ENCODE measurements at regions not wholly inside any gene's neighbourhood (a gene's known extent, or its start where the extent isn't known, plus 50 kb on each side); places are given as distances from the start of the nearest gene placed in this dataset.

DNA sequence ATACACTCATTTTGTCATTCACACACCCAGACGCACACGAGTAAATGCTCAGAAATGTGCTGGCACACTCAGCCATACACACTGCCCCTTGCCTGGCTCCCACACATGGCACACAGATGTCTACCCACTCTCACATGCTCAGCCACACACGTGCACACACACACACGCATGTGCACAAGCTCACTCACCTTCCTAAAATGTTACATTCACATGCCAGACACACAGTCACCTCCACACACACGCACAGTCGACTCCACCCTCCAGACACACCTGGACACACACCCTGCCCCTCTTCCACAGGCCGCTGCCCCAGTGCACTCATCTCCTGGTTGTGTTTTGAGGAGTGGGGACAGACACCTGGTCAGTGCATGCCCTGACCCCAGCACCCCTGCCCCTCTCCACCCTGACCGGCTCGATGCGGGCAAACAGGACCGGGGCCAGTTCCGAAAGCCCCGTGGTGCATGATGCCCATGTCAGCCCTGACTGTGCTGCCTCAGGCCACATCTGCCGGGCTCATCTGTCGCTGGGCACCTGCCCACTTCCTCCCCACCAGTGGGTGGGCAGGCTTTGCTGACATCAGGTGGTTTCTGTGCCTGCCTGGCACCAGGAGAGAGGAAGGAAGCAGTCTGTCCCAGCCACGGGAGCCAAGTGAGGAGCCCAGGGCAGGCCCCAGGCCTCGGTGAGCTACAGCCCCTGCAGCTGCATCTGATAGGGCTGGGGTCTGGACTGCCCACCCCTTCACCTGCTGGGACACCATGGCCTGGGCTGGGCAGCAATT, 84.9 kb upstream of the ZNF716 start:
- FAIRE-seq (no peak), DNase-seq (ENCODE audit: low spot score) (no peak)

DNA sequence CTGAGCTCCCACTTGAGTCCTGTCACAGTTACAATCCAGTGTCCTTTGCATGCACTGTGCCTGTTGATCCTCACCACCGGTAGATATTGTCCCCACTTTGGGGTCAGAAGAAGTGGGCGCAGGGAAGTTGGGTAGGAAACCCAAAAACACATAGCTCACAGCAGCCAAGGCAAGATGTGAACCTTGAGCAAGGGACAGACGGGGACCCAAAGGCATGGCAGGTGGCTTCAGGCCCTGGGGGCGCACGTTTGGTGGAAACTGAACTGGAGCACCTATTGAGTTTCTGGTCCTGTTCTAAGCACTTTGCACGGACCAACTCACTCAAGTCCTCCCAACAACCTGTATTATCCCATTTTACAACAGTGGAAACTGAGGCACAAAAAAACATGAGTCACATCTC, 82.8 kb upstream of the ZNF716 start:
- DNase-seq (ENCODE audit: low spot score) (no peak), FAIRE-seq (no peak)

DNA sequence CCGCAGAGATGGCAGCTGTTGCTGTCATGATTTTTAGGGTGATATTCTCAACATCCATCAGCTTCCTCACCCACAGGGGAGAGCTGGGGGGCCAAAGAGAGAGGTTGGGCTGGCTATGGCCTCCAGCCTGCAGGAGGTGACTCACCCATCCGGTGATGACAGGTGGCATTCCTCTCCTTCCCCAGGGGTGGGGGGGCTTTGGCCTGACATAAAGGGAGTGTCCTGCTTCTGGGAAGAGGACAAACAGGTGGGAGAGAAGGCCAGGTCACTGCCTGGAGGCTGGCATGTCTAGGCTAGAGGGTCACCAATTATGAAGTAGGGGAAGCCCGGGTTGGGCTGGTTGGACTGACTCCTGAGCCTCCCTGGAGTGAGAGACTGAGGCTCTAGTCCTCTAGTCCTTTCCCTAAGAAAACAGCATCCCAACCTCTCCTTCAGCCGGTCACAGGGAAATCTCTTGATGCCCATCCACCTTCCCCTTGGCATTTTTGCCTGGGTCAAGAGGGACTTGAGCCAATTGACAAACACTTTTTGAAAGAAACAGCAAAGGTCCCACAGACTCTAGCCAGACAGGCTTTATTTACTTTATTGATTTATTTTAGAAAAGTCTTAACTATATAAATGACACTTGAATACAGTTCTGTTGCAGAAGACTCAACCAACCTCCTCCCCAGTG, 79.8 kb upstream of the ZNF716 start:
- FAIRE-seq, result no peak
- DNase-seq (ENCODE audit: low spot score), result peak; percentile 16

DNA sequence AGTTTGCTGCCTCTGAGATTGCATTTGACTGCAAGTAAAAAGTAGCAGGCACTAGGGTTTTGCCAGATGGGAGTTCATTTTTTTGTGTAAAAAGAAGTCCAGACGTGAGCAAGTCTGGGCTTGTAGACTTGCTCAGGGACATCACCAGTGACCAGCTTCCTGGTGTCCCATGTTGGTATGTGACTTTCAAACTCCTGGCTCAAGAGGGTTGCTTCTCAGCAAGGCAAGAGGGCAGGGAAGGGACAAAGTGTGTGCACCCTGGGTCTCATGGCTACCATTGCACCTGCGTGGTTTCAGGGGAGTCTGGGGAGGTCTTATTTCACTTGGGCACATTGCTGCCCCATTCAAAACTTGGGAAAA, 79.3 kb upstream of the ZNF716 start:
- DNase-seq (ENCODE audit: low spot score) (no peak), FAIRE-seq (no peak)

DNA sequence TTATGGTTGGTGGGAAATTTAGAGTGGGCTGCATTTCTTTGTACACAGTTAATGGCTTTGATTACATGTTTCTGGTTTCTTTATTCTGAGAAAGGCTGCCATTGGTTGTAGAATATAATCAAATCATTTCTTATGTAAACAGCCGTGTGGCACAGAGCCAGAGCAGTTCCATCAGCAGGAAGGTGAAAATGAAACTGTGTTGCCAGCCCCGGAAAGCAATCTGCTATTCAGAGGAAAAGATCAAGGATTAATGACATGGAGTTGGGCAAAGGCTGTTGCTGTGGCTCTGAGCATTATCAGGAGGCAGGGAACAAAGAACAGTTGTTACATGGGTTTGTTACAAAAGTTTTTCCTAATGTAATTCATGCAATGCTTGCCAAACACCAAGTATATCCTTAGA, 74.2 kb upstream of the ZNF716 start:
- DNase-seq (ENCODE audit: low spot score) (no peak), FAIRE-seq (no peak)

DNA sequence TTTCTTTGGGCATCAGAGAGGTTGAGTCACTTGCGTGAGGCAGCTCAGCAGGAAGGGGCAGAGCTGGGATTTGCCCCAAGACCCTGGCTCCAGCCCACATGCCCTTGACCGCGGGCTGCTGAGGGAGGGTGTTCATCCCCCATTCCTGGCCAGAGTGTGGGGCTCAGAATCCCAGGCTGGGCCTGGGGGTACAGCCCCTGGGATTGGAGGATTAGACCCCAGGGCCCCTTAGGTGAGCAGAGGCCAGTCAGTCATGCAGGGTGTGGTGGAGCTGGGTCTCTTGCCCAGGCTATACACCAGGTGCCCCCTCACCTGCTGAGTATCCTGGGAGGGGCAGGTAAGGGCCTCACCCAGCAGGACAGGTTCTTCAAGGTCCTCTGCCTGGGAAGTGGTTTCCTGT, 68.4 kb upstream of the ZNF716 start:
- no peak for FAIRE-seq
- no peak for DNase-seq (ENCODE audit: low spot score)

DNA sequence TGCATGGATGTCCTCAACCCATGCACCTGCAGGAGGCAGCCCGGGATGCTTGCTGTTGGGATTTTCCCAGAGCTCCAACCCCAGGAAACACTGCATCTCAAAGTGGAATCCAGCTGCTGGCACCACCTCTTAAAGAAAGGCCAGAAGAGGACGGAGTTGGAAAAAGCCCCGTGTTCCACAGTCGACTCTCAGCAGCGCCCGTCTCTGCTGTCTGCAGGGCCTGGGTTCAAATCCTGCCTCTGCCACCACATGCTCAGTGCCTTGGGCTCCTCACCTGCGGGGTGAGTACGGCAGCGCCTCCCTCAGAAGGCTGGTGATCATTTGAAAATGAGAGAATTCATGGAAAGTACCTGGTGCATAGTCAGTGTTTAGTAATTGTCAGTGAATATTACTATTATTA, 65.6 kb upstream of the ZNF716 start:
- DNase-seq (ENCODE audit: low spot score), result no peak
- FAIRE-seq, result no peak

DNA sequence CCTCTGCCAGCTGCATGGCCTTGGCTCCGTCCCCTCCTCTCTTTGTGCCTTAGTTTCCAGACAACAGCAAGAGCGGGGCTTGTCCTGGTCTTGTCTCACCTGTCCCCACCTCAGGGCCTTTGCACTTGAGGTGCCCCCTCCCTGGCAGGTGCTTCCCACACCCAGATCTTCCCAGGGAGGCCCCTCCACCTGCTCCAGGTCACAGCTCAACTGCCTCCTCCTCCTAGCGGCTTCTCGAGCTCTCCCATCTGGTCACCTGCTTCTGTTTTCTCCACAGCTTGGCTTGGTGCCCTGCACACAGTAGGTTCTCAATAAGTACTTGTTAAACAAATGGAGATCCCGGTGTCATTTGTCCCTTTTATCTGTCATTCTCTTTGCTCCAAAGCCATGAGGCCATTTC, 64.3 kb upstream of the ZNF716 start:
- no peak for FAIRE-seq
- DNase-seq (ENCODE audit: low spot score), result no peak

DNA sequence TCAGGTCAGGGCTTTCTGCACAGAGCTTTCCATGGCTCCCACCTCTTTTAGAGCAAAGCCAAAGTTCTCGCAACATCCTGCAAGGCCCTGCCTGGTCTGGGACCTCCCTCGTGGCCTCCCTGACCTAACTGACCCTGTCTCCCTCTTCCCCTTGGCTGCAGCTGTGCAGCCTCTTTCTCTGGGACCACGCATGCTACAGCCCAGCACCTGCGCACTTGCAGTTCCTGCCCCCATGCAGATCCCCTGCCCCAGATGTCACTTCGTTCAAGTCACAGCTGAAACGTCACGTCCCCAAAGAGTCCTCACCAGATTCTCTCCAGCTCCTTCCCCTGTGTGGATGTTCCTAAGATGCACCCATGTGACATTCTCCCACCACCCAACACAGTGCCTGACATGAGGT, 61.2 kb upstream of the ZNF716 start:
- FAIRE-seq, result no peak
- DNase-seq (ENCODE audit: low spot score), result no peak

DNA sequence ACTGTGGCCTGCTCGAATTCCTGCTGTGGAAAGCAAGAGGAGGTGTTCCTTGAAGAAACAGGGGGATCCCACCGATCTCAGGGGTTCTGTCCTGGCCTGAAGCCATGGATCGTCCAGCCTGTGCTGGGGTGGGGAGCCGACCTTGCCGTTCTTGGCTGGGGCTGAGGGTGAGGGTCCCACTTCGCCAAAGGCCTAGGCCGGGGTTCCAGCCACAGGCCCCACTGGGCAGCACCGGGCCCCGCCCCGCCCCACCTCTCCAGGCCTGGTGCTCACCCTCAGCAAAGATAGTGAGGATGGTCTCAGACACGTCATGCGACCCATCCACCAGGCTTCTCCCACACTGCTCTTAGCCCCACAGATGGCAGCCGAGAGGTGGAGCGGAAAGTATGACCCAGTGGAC, 51.4 kb upstream of the ZNF716 start:
- no peak for FAIRE-seq

DNA sequence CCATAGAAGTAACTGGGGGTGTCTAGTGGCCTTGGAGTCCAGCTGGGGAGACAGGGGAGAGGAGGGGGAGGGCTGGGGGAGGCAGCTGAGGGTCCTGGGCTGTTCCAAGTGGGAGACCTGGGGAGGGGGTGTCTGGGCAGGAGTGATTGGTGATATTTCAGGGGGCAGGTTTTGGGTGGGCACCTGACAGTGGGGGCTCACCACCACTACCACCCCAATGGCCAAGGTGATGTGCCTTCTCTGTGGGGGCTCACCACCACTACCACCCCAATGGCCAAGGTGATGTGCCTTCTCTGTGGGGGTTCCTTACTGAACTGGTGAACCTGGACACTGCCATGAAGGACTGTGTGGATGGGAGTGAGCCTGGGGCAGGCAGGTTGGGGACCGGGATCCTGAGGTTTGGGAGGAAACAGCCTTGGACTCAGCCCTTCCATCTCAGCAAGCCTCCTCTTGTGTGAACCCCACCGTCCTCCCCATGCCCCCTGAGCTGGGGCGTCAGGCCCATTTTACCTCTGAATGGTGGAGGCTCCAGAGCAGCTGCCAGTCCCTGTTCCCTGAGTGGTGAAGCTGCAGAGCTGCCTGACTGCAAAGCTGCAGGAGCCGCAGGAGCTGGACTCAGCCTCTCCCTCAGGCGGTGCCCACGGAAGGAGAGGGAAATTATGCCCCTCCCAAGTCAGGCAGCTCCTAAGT, 50.6 kb upstream of the ZNF716 start:
- no peak for FAIRE-seq
- no peak for DNase-seq (ENCODE audit: low spot score)

More for the DNA sequence above, 51.4 kb upstream of the ZNF716 start:
- no peak for DNase-seq (ENCODE audit: low spot score)

DNA sequence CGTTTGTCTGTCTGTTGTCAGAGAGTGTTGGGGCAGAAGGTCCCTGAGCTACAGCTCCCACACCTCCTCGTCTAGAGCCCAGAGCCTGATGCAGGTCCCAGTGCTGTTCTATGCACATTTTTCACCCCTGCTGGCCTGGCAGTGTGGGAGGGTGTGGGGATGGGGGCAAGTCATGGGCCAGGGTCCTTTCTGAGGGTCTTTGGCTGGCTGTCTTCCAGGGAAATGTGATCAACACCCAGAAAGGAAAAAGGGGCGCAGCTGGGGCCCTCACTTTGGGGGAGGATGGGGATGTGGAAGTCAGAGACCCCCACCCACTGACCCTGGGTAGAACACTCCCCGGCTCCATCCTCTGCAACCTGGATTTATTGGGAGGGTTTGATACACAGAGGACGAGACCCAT, 50.0 kb upstream of the ZNF716 start:
- no peak for DNase-seq (ENCODE audit: low spot score)

More for the DNA sequence above, 50.0 kb upstream of the ZNF716 start:
- FAIRE-seq, result no peak
